T-helper 2 cell treated with Interferon-gamma antibody and Interleukin-4, amounts not matched to agents 5 μg/mL and 100 μg/mL, for 36 hours (primary cell): ENCODE measurements at regions not wholly inside any gene's neighbourhood (a gene's known extent, or its start where the extent isn't known, plus 50 kb on each side); places are given as distances from the start of the nearest gene placed in this dataset.
"Not testable (repeated sequence)": the region's sequence is repeated elsewhere in the genome, so short reads cannot be mapped to it uniquely, and the experiment has no call there.

Experiments
- DNase-seq: peaks from one replicate; pipeline ENCODE4 v3.0.0; 2021; ENCODE audit warnings: low spot score
- H3K27ac Mint-ChIP-seq: one replicate; pipeline ENCODE4 v1.8.0; 2021; ENCODE audit warnings: mild to moderate bottlenecking, mixed read lengths
- H3K27me3 Mint-ChIP-seq: one replicate; pipeline ENCODE4 v1.8.0; 2021; ENCODE audit warnings: low read depth, mixed read lengths
- H3K36me3 Mint-ChIP-seq: one replicate; pipeline ENCODE4 v1.8.0; 2021; ENCODE audit warnings: low read depth, mixed read lengths
- H3K4me1 Mint-ChIP-seq: one replicate; pipeline ENCODE4 v1.8.0; 2021; ENCODE audit warnings: low read depth, mixed read lengths
- H3K4me3 Mint-ChIP-seq: one replicate; pipeline ENCODE4 v1.8.0; 2022; ENCODE audit warnings: mild to moderate bottlenecking, moderate library complexity, mixed read lengths
- H3K9me3 Mint-ChIP-seq: one replicate; pipeline ENCODE4 v1.8.0; 2021; ENCODE audit warnings: mixed read lengths

DNA sequence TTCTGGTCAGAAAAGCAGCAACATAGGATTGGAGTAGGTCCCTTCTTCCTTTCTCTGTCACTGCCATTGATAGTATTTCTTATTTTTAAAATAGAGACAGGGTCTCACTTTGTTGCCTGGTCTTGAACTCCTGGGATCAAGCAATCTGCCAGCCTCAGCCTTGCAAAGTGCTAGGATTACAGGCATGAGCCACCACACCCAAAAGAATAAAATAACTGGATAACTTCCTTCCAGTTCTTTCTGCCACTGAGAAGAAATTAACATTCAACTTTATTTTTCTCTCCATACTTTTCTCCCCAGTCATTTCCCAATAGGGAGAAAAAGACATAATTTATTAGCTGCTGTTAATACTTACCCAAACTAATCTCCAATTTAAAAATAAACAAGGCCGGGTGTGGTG is 91.9 kb upstream of the MED13 start:
- Mint-ChIP-seq H3K27ac (no peak overlapping the region), H3K4me3 (no peak overlapping the region), H3K9me3 (no peaks in the 10 kb centered on the region), H3K4me1 (no peaks in the 10 kb centered on the region), H3K27me3 (peaks cover 3% of the 10 kb centered on the region), H3K36me3 (no peaks in the 10 kb centered on the region)
- DNase-seq: no peak

DNA sequence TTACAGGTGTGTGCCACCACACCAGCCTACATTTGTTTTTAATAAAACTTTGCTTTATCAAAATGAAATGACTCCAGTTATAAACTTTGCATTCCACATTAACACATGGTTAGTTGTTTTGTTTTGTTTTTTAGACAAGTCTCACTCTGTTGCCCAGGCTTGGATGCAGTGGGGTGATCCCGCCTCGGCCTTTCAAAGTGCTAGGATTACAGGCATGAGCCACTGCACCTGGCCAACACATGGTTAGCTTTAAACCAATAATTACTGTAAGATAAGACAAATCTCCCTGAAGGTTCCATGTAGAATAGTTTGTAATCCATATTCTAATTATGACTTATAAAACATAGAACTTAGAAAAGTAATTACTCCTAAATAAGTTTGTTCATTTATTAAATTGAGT is 89.8 kb upstream of the MED13 start:
- Mint-ChIP-seq H3K4me1 (no peaks in the 10 kb centered on the region), H3K27ac (no peak overlapping the region), H3K36me3 (no peaks in the 10 kb centered on the region), H3K4me3 (no peak overlapping the region), H3K9me3 (no peaks in the 10 kb centered on the region), H3K27me3 (peaks cover 5% of the 10 kb centered on the region)
- no peak for DNase-seq

DNA sequence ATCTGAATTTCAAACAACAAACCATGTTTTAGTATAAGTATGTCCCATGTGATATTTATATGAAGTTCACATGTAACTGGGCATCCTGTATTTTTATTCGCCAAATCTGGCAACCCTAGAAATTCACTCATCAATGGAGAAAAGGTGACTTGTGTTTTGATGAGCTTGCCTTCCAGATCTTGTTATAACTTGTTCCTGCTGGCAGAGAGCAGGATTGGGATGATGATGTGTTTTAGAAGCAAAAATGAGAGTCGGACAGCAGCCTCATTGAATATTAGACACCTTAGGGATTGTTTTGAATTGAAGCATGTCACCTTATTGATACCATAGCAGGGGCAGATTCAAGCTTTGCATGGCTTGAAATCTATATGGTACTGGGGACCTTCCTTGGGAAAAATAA is 85.4 kb upstream of the MED13 start:
- Mint-ChIP-seq H3K27ac (no peak overlapping the region), H3K4me1 (no peaks in the 10 kb centered on the region), H3K9me3 (no peaks in the 10 kb centered on the region), H3K36me3 (no peaks in the 10 kb centered on the region), H3K4me3 (no peak overlapping the region), H3K27me3 (peaks cover 15% of the 10 kb centered on the region)
- DNase-seq: no peak

DNA sequence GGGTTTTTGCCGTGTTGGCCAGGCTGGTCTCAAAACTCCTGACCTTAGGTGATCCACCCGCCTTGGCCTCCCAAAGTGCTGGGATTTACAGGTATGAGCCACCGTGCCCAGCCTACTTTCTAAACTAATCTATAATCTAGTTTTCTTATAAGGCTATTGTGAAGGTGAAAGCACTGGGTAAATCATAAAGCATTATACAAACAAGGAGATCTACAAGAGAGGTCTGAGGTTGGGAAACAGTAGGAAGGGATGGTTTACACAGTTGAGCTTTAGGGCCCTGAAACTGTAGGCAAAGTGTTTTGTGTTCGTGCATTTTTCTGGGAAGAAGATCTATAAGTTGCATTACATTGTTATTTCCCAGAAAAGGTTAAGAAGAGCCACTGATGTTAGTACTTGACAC is 84.9 kb upstream of the MED13 start:
- H3K9me3 Mint-ChIP-seq: no peaks in the 10 kb centered on the region
- no peak for DNase-seq
- H3K4me3 Mint-ChIP-seq: no peak overlapping the region
- H3K27me3 Mint-ChIP-seq: peaks cover 15% of the 10 kb centered on the region
- no peak overlapping the region for H3K27ac Mint-ChIP-seq
- no peaks in the 10 kb centered on the region for H3K4me1 Mint-ChIP-seq
- no peaks in the 10 kb centered on the region for H3K36me3 Mint-ChIP-seq

DNA sequence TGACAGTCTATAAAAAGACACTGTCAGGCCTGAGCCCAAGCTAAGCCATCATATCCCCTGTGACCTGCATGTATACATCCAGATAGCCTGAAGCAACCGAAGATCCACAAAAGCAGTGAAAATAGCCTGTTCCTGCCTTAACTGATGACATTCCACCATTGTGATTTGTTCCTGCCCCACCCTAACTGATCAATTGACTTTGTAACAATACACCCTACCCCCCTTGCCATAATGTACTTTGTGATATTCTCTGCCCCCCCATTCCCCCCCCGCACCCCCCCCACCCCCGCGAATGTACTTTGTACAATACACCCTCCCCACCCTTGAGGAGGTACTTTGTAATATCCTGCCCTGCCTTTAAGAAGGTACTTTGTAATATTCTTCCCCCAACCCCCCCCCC is 82.2 kb upstream of the MED13 start:
- Mint-ChIP-seq H3K4me1 (no peaks in the 10 kb centered on the region), H3K4me3 (no peak overlapping the region), H3K9me3 (no peaks in the 10 kb centered on the region), H3K27me3 (peaks cover 15% of the 10 kb centered on the region), H3K27ac (no peak overlapping the region), H3K36me3 (no peaks in the 10 kb centered on the region)
- DNase-seq: no peak

DNA sequence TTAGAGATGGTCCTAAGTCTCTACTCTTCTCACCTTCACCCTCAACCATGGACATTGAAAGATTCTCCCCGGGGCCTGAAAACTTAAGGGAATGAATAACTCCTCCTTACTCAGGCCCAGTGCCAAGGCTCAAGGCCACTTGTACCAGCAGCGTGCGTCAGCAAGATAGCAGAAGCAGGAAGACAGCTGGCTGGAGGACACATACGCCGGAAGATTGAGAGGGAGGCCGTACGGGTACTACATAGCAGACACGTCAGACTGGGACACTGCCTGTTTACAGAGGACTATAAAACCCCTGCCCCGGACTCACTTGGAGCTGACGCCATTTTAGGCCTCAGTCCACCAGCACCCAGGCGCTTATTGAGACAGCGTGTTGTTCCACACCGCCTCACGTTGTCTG is 75.8 kb upstream of the MED13 start:
- DNase-seq: no peak
- Mint-ChIP-seq H3K27ac (no peak overlapping the region), H3K4me3 (no peak overlapping the region), H3K27me3 (peaks cover 27% of the 10 kb centered on the region), H3K9me3 (no peaks in the 10 kb centered on the region), H3K4me1 (no peaks in the 10 kb centered on the region), H3K36me3 (no peaks in the 10 kb centered on the region)

DNA sequence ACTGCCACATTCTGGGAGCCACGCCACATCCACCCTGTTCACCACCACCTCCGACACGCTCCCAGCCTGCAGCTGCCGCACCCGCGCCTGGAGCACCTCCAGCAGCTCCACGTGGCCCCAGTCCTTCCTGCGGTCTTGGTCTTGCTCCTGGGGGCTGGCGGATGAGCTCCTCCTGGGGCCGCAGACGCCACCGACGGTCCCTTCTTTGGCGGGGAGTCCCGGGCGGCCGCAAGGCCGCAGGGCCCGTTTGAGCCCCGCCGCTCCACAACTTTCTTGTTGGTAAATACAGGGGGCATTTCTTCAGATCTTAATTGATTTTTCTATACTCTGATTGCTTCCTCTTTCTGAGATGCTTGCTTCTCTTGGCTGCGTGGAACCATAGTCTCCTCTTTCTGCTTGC is 75.3 kb upstream of the MED13 start:
- Mint-ChIP-seq H3K27ac (no peak overlapping the region), H3K36me3 (no peaks in the 10 kb centered on the region), H3K27me3 (peaks cover 30% of the 10 kb centered on the region), H3K4me3 (no peak overlapping the region), H3K4me1 (no peaks in the 10 kb centered on the region), H3K9me3 (no peaks in the 10 kb centered on the region)
- DNase-seq: no peak

DNA sequence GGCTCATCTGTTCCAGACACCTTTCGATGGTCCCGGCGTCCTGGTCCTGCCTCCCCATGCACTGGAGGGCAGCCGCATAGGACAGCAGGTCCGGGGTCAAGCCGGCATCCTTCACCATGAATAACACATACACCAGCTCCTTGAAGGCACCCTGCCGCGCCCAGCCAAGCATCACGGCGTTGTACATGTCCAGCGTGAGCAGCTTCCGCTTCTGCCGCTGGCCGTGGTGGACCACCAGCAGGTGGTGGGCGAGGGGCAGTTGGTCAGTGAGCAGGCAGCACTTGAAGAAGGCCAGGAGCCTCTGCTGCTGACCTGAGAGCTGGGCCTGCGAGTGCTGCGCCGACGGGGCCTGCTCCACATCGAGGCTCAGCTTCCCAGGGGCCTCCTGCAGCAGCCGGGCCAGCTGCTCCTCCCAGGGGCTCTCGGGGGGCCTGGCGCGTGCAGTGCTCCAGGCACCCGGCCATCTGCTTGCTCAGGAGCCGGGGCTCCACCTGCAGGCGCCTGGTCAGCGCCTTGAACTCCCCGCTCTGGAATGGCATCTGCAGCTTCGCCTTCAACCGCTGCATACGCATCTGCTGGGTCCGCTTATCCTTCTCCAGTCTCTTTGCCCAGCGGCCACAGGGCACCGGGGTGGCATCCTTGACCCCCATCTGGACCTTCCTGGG is 74.7 kb upstream of the MED13 start:
- not testable (repeated sequence) for DNase-seq, H3K36me3 Mint-ChIP-seq, H3K4me1 Mint-ChIP-seq, H3K4me3 Mint-ChIP-seq, H3K27ac Mint-ChIP-seq, H3K9me3 Mint-ChIP-seq
- peaks cover 30% of the 10 kb centered on the region for H3K27me3 Mint-ChIP-seq

DNA sequence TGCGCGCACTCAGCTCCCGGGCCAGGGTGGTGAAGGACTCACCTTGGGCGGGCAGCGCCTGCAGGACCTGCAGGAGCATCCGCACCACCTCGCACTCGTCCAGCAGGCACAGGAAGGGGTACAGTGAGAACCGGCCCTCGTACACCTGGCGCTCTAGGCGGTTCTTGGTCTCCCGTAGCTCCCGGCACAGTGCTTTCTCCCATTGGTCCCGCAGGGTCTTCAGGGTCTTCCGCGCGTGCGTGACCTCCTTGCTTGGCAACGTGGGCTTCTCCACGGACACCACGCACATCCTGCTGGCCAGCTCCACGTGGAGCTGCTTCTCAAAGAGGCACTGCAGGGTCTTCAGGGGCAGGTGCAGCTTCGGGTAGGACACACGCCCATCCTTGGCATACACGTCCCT is 74.1 kb upstream of the MED13 start:
- DNase-seq: no peak
- Mint-ChIP-seq H3K4me3 (no peak overlapping the region), H3K36me3 (no peaks in the 10 kb centered on the region), H3K9me3 (no peaks in the 10 kb centered on the region), H3K4me1 (no peaks in the 10 kb centered on the region), H3K27ac (no peak overlapping the region), H3K27me3 (peaks cover 32% of the 10 kb centered on the region)

DNA sequence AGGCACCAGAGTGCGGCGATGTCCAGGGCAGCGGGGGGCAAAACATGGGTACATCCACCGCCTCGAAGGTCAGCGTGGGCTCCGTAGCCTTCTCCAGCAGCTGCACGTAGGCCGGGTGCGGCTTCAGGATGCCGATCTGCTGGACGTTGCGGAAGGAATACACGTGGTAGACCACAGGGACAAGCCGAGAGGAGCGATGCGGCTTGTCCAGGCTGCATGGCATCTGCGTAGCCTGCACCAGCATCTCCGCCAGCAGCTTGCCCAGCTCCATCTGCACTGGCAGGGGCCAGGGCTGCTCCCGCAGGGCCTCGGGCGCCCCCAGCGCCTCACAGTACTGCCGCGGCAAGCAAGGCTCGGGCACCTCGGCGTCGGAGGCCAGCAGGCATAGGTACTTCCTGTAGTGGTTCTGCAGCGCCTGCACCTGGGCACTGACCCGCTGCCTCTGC is 73.6 kb upstream of the MED13 start:
- H3K27ac Mint-ChIP-seq, DNase-seq, H3K36me3 Mint-ChIP-seq, H3K4me3 Mint-ChIP-seq, H3K4me1 Mint-ChIP-seq, H3K9me3 Mint-ChIP-seq: not testable (repeated sequence)
- H3K27me3 Mint-ChIP-seq: peaks cover 33% of the 10 kb centered on the region

DNA sequence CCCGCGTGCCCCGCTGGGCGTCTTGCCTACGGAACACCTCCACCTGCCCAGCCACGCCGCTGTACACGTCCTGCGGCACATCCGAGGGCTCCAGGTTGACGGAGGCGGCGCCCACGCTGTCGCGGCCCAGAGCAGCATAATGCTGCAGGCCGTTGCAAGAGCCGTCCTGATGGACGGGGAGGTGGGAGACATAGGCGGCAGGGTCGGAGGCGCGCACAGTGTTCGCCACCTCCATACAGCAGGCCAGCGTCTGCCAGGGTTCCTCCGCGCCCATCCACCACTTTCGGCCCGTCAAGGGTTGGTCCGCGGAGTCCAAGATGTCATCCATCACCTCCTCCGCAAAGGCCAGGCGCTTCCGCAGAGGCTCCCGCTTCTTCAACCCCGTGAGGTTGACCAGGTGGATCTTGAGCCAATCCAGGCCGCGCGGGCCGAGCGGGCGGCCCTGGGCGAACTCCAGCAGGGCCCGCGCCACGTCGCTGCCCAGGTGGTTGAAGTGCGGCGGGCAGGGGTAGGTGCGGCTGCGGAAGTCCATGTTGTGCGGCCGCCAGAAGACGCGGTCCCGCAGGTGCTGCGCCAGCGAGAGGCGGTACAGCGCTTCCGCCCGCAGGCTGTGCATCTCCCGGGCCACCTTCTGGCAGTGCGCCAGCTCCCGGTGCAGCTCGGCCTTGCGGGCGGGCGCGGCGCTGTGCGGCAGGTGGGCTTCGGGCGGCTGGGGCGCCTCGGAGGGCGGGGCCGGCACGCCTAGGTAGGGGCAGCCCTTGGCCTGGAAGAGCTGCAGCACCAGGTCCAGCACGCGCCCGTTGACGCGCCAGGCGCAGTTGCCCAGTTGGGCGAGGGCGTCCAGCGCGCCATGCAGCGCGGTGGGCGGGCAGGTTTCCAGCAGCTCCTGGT is 72.9 kb upstream of the MED13 start:
- H3K27me3 Mint-ChIP-seq: peaks cover 37% of the 10 kb centered on the region
- H3K9me3 Mint-ChIP-seq, DNase-seq, H3K4me1 Mint-ChIP-seq, H3K4me3 Mint-ChIP-seq, H3K36me3 Mint-ChIP-seq, H3K27ac Mint-ChIP-seq: not testable (repeated sequence)

DNA sequence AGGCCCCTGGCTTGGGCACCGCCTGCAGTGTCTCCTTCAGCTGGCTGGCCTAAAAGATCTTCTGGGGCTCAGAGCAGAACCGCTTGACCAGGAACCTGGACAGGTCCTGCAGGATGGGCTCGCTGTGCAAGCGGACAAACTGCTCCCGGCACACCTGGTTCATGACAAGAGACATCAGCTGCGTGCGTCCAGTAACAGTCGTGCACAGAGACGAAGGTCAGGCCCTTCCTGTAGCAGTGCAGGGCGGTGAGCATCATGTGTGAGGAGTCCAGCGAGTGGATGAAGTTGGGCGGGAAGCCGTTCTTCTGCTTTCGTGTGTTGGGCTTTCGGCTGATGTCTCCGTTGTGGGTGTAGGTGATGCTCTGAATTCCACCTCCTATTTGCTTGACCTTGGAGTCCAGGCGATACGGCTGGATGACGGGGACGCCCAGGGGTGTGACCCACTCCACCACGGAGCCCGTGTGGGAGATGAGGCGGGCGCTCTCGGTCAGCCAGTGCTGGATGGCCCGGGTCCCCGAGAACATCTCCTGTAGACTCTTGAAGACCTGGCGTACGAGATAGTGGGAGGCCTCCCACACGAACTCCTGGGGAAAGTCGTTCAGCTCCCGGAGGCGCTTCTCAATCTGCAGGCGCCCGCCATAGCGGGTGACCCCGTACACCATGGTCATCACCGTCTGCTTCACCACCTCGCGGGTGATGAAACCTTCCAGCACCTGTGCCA is 72.1 kb upstream of the MED13 start:
- not testable (repeated sequence) for H3K4me3 Mint-ChIP-seq, H3K27ac Mint-ChIP-seq, H3K4me1 Mint-ChIP-seq, H3K36me3 Mint-ChIP-seq, H3K9me3 Mint-ChIP-seq, DNase-seq
- peaks cover 37% of the 10 kb centered on the region for H3K27me3 Mint-ChIP-seq

DNA sequence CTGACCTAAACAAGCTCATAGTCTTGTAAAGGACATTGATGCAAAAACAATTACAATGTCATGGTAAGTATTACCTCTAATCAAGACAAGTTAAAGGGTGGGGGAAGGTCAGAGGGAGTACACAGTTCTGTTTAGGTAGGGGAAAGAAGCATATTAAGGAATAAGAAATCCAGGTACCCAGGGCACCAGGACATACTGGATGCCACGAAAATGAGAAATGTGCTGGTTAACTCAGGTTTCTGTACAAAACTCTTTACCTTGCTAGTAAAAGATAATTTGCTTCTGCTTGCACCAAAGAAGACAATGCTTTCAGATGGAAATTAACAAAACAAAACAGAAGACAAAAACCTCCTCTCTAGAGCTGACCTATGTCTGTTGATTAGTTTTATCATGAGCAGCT is 70.7 kb upstream of the MED13 start:
- no peak overlapping the region for H3K4me3 Mint-ChIP-seq
- H3K4me1 Mint-ChIP-seq: no peaks in the 10 kb centered on the region
- peaks cover 43% of the 10 kb centered on the region for H3K27me3 Mint-ChIP-seq
- DNase-seq: no peak
- no peak overlapping the region for H3K27ac Mint-ChIP-seq
- H3K36me3 Mint-ChIP-seq: no peaks in the 10 kb centered on the region
- H3K9me3 Mint-ChIP-seq: no peaks in the 10 kb centered on the region

DNA sequence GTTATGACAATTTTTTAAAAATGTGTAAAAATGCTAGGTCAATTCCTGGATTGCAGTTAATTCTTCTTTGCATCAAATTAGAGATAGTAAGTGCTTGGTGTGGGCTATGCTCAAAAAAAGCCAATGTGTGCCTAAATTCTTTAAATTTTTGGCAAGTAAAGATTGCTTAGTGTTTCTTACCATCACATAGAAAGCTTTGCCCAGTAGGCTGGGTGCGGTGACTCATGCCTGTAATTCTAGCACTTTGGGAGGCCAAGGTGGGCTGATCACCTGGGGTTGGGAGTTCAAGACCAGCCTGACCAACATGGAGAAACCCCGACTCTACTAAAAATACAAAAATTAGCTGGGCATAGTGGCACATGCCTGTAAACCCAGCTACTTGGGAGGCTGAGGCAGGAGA is 70.0 kb upstream of the MED13 start:
- not testable (repeated sequence) for H3K4me1 Mint-ChIP-seq, H3K4me3 Mint-ChIP-seq, H3K27ac Mint-ChIP-seq, H3K9me3 Mint-ChIP-seq, DNase-seq, H3K36me3 Mint-ChIP-seq
- peaks cover 40% of the 10 kb centered on the region for H3K27me3 Mint-ChIP-seq
